Aorta (tissue), 5 donors: ENCODE measurements at regions not wholly inside any gene's neighbourhood (a gene's known extent, or its start where the extent isn't known, plus 50 kb on each side); places are given as distances from the start of the nearest gene placed in this dataset.

ENCODE experiments used
- ATAC-seq: fragments of 200-7000 bp; cut with Tn5 transposase; one replicate; pipeline ENCODE4 v1.9.1; 2022; ENCODE audit warnings: moderate library complexity; ENCODE audit not compliant: low FRiP score
- DNase-seq, 2 donors: peaks; one replicate each; pipeline ENCODE4 v3.0.0-alpha.2; 2020
- H3K27ac ChIP-seq, 2 donors: one replicate each; pipeline ENCODE4 v1.5.1; 2013; ENCODE audit warnings: low read length in 2 of 2, mild to moderate bottlenecking in 2 of 2, moderate library complexity in 2 of 2, control low read depth in 1 of 2, inconsistent platforms in 1 of 2, low read depth in 1 of 2
- H3K27me3 ChIP-seq, 2 donors: one replicate each; pipeline ENCODE4 v1.6.1; 2013; ENCODE audit warnings: control low read depth in 1 of 2, low read length in 1 of 2, mild to moderate bottlenecking in 1 of 2, moderate library complexity in 1 of 2; ENCODE audit not compliant: insufficient read depth in 2 of 2, control insufficient read depth in 1 of 2
- H3K36me3 ChIP-seq, 2 donors: one replicate each; pipeline ENCODE4 v1.6.1; 2013; ENCODE audit warnings: control low read depth in 1 of 2, low read length in 1 of 2, mild to moderate bottlenecking in 1 of 2; ENCODE audit not compliant: insufficient read depth in 2 of 2, control insufficient read depth in 1 of 2
- H3K4me1 ChIP-seq, 2 donors: one replicate each; pipeline ENCODE4 v1.6.1; 2013; ENCODE audit warnings: low read length in 2 of 2, control low read depth in 1 of 2, mild to moderate bottlenecking in 1 of 2, moderate library complexity in 1 of 2; ENCODE audit not compliant: insufficient read depth in 2 of 2, control insufficient read depth in 1 of 2
- H3K4me3 ChIP-seq, 2 donors: one replicate each; pipeline ENCODE4 v1.5.1; 2013; ENCODE audit warnings: low read length in 2 of 2, control low read depth in 1 of 2, mild to moderate bottlenecking in 1 of 2
- H3K9me3 ChIP-seq: one replicate; pipeline ENCODE4 v1.6.1; 2013; ENCODE audit warnings: mild to moderate bottlenecking, low read length; ENCODE audit not compliant: control insufficient read depth
- WGBS, 2 donors: extraction: QIAGEN DNeasy Blood & Tissue Kit; methylation state at CpG; one replicate each; pipeline ENCODE4 v1.1.7; 2013; 5-methylcytosine and 5-hydroxymethylcytosine counted together
- intact Hi-C, 2 donors: fragments of 100-400 bp; cut with DNase I; formaldehyde crosslinking; loops; one replicate each; pipeline versions ENCODE4 v1.14.2 to v1.15.0; 2022
- donor health status: healthy with polysubstance abuse.
- donor health status: Bipolar disorder and iron deficiency.
- donor health status: DM: no; HTN: no; CAD: no.
- donor health status: DM: no; HTN: no; CAD: no.
- donor health status: DM: yes; HTN: yes; CAD: no.

- Histone ChIP-seq H3K27ac (no peak overlapping the region), H3K36me3 (no peaks in the 10 kb centered on the region), H3K9me3 (no peaks in the 10 kb centered on the region), H3K27me3 (no peaks in the 10 kb centered on the region), H3K4me1 (peaks cover 0 to 12% of the 10 kb centered on the region in 2 donors), H3K4me3 (no peak overlapping the region)
- intact Hi-C loops = no loop called here
- ATAC-seq = no peak
- DNase-seq = no peak
These were observed 168.1 kb downstream of the KLF6 start for GRCh38 chr10:3616880-3617279.

GRCh38 chr10:3613318-3613717 lies 171.7 kb downstream of the KLF6 start:
- H3K27ac ChIP-seq = no peak overlapping the region

GRCh38 chr10:3612183-3613001 lies 172.6 kb downstream of the KLF6 start:
- DNase-seq = no peak
- intact Hi-C loops = no loop called here
- no peak overlapping the region for H3K4me3 ChIP-seq
- 96 to 99% methylated on average over 3 of the region's 3 CpGs for WGBS, 2 donors
- H3K27ac ChIP-seq = no peak overlapping the region
- H3K27me3 ChIP-seq = no peaks in the 10 kb centered on the region
- no peaks in the 10 kb centered on the region for H3K36me3 ChIP-seq
- no peak for ATAC-seq
- peaks cover 0 to 12% of the 10 kb centered on the region in 2 donors for H3K4me1 ChIP-seq
- H3K9me3 ChIP-seq = no peaks in the 10 kb centered on the region

More at GRCh38 chr10:3613318-3613717, 171.7 kb downstream of the KLF6 start:
- ATAC-seq (no peak), DNase-seq (no peak)
- intact Hi-C loops = no loop called here
- no peaks in the 10 kb centered on the region for H3K9me3 ChIP-seq
- no peaks in the 10 kb centered on the region for H3K36me3 ChIP-seq
- H3K4me1 ChIP-seq = peaks cover 0 to 12% of the 10 kb centered on the region in 2 donors
- H3K27me3 ChIP-seq = no peaks in the 10 kb centered on the region
- WGBS, 2 donors = 82 to 83% methylated on average over 1 of the region's 1 CpG
- H3K4me3 ChIP-seq = no peak overlapping the region

GRCh38 chr10:3606309-3606708 lies 178.7 kb downstream of the KLF6 start:
- H3K4me3 ChIP-seq = no peak overlapping the region
- H3K36me3 ChIP-seq = no peaks in the 10 kb centered on the region
- no peaks in the 10 kb centered on the region for H3K4me1 ChIP-seq
- 84 to 86% methylated on average over 1 of the region's 1 CpG for WGBS, 2 donors
- peaks cover 1% of the 10 kb centered on the region for H3K9me3 ChIP-seq
- ATAC-seq (no peak), DNase-seq (no peak)
- H3K27ac ChIP-seq = no peak overlapping the region
- no peaks in the 10 kb centered on the region for H3K27me3 ChIP-seq
- intact Hi-C loops = no loop called here

- H3K4me1 ChIP-seq = no peaks in the 10 kb centered on the region
- WGBS, 2 donors = 91 to 94% methylated on average over 2 of the region's 2 CpGs
- H3K27ac ChIP-seq = no peak overlapping the region
- no peaks in the 10 kb centered on the region for H3K27me3 ChIP-seq
- intact Hi-C loops = no loop called here
- DNase-seq = no peak
- peaks cover 1% of the 10 kb centered on the region for H3K9me3 ChIP-seq
- H3K4me3 ChIP-seq = no peak overlapping the region
- no peak for ATAC-seq
- no peaks in the 10 kb centered on the region for H3K36me3 ChIP-seq
These were observed 179.1 kb downstream of the KLF6 start for GRCh38 chr10:3605882-3606281.

GRCh38 chr10:3595736-3596135 lies 189.3 kb downstream of the KLF6 start:
- 84 to 90% methylated on average over 9 of the region's 9 CpGs for WGBS, 2 donors
- intact Hi-C loops = no loop called here
- Histone ChIP-seq H3K27ac (no peak overlapping the region), H3K9me3 (no peaks in the 10 kb centered on the region), H3K36me3 (no peaks in the 10 kb centered on the region), H3K4me1 (no peaks in the 10 kb centered on the region), H3K27me3 (no peaks in the 10 kb centered on the region), H3K4me3 (no peak overlapping the region)
- ATAC-seq (no peak), DNase-seq (no peak)

- intact Hi-C loops = no loop called here
- Histone ChIP-seq H3K4me3 (no peak overlapping the region), H3K36me3 (no peaks in the 10 kb centered on the region), H3K27me3 (no peaks in the 10 kb centered on the region), H3K4me1 (no peaks in the 10 kb centered on the region), H3K9me3 (no peaks in the 10 kb centered on the region), H3K27ac (no peak overlapping the region)
- DNase-seq (no peak), ATAC-seq (no peak)
- 94 to 95% methylated on average over 6 of the region's 6 CpGs for WGBS, 2 donors
These were observed 191.4 kb downstream of the KLF6 start for GRCh38 chr10:3593611-3594010.

- 83 to 86% methylated on average over 7 of the region's 7 CpGs for WGBS, 2 donors
- Histone ChIP-seq H3K27me3 (no peaks in the 10 kb centered on the region), H3K27ac (no peak overlapping the region), H3K4me3 (no peak overlapping the region), H3K4me1 (no peaks in the 10 kb centered on the region), H3K9me3 (no peaks in the 10 kb centered on the region), H3K36me3 (no peaks in the 10 kb centered on the region)
- DNase-seq = no peak
- intact Hi-C loops = no loop called here
- ATAC-seq = no peak
These were observed 192.6 kb downstream of the KLF6 start for GRCh38 chr10:3592424-3592823.

GRCh38 chr10:3588816-3589215 lies 196.2 kb downstream of the KLF6 start:
- intact Hi-C loops = no loop called here
- no peak for DNase-seq
- Histone ChIP-seq H3K9me3 (no peaks in the 10 kb centered on the region), H3K36me3 (no peaks in the 10 kb centered on the region), H3K27me3 (no peaks in the 10 kb centered on the region), H3K4me3 (no peak overlapping the region), H3K27ac (no peak overlapping the region), H3K4me1 (no peaks in the 10 kb centered on the region)
- ATAC-seq = no peak
- WGBS, 2 donors = 85 to 87% methylated on average over 7 of the region's 7 CpGs
